HEK293T (cell line): ENCODE measurements at regions not wholly inside any gene's neighbourhood (a gene's known extent, or its start where the extent isn't known, plus 50 kb on each side); places are given as distances from the start of the nearest gene placed in this dataset.

Source experiments
- BHLHE40 ChIP-seq: fragments of 450-650 bp; IDR thresholded peaks from 2 replicates; pipeline ENCODE4 v1.6.1; 2016; ENCODE audit warnings: mild to moderate bottlenecking, moderate library complexity, borderline replicate concordance
- CTBP1 ChIP-seq: fragments of 450-650 bp; IDR thresholded peaks from 2 replicates; pipeline ENCODE4 v1.6.1; 2016; ENCODE audit warnings: borderline replicate concordance
- ELF4 ChIP-seq: fragments of 450-650 bp; IDR thresholded peaks from 2 replicates; pipeline ENCODE4 v1.6.1; 2017; ENCODE audit warnings: antibody characterized with exemption
- FOXA1 ChIP-seq: fragments of 450-650 bp; IDR thresholded peaks from 2 replicates; pipeline ENCODE4 v1.6.1; 2016; ENCODE audit warnings: mild to moderate bottlenecking
- FOXK2 ChIP-seq: fragments of 450-650 bp; IDR thresholded peaks from 2 replicates; pipeline ENCODE4 v1.6.1; 2016; ENCODE audit warnings: mild to moderate bottlenecking
- FOXM1 ChIP-seq: fragments of 450-650 bp; IDR thresholded peaks from 2 replicates; pipeline ENCODE4 v1.6.1; 2017; ENCODE audit warnings: mild to moderate bottlenecking, borderline replicate concordance
- HDGF ChIP-seq: fragments of 450-650 bp; IDR thresholded peaks from 2 replicates; pipeline ENCODE4 v1.6.1; 2017; ENCODE audit warnings: antibody characterized with exemption, borderline replicate concordance
- L3MBTL2 ChIP-seq: fragments of 450-650 bp; conservative IDR thresholded peaks from 2 replicates; pipeline ENCODE4 v1.6.1; 2016; ENCODE audit warnings: mild to moderate bottlenecking
- LEF1 ChIP-seq: fragments of 450-650 bp; IDR thresholded peaks from 2 replicates; pipeline ENCODE4 v1.6.1; 2017; ENCODE audit warnings: mild to moderate bottlenecking, borderline replicate concordance
- NFRKB ChIP-seq: fragments of 450-650 bp; IDR thresholded peaks from 2 replicates; pipeline ENCODE4 v1.6.1; 2016; ENCODE audit warnings: mild to moderate bottlenecking, moderate library complexity
- PKNOX1 ChIP-seq: fragments of 450-650 bp; IDR thresholded peaks from 2 replicates; pipeline ENCODE4 v1.6.1; 2016
- SP1 ChIP-seq: fragments of 450-650 bp; IDR thresholded peaks from 2 replicates; pipeline ENCODE4 v1.6.1; 2017
- SUZ12 ChIP-seq: fragments of 450-650 bp; IDR thresholded peaks from 2 replicates; pipeline ENCODE4 v1.6.1; 2016; ENCODE audit warnings: mild to moderate bottlenecking
- ZNF384 ChIP-seq: fragments of 450-650 bp; IDR thresholded peaks from 2 replicates; pipeline ENCODE4 v1.6.1; 2016

GRCh38 chr10:90458571-90458970 is 399.3 kb downstream of the HTR7 start:
- no peak for TF ChIP-seq SUZ12
- no peak for TF ChIP-seq NFRKB
- no peak for TF ChIP-seq ELF4
- no peak for TF ChIP-seq CTBP1
- no peak for TF ChIP-seq FOXK2
- TF ChIP-seq L3MBTL2, result no peak
- TF ChIP-seq FOXM1, result no peak
- no peak for TF ChIP-seq SP1
- TF ChIP-seq BHLHE40, result no peak
- no peak for TF ChIP-seq PKNOX1
- no peak for TF ChIP-seq LEF1
- TF ChIP-seq FOXA1, result no peak
- TF ChIP-seq ZNF384, result no peak
- TF ChIP-seq HDGF, result no peak
